GM12878 (cell line): ENCODE measurements at regions not wholly inside any gene's neighbourhood (a gene's known extent, or its start where the extent isn't known, plus 50 kb on each side); places are given as distances from the start of the nearest gene placed in this dataset.

Source experiments
- ATAC-seq: fragments of 200-7000 bp; cut with Tn5 transposase; 3 replicates; pipeline ENCODE4 v1.9.1; 2020; ENCODE audit warnings: mild to moderate bottlenecking, moderate library complexity
- BruUV-seq: library from RNA; stranded (reverse); fragments of 400-500 nt; replicated peaks from 2 replicates; lab custom pipeline; 2021; lab: Mats Ljungman, UMichigan
- CTCF ChIA-PET: fragments of 300-600 bp; sonication (Branson Sonifier 250); formaldehyde crosslinking; extraction: SDS; loops from one replicate; lab custom pipeline; 2021; ENCODE audit warnings: inconsistent platforms; lab: Yijun Ruan, JAX
- POLR2A ChIA-PET: fragments of 350-600 bp; formaldehyde crosslinking; extraction: SDS; loops from one replicate; lab custom pipeline; 2021; ENCODE audit warnings: inconsistent platforms; lab: Charles Lee
- RAD21 ChIA-PET: fragments of 300-600 bp; sonication (Branson Sonifier 250); formaldehyde crosslinking; loops from one replicate; lab custom pipeline; 2023; ENCODE audit warnings: antibody characterized with exemption; ENCODE audit not compliant: unreplicated experiment; lab: Charles Lee
- SMC1A ChIA-PET: fragments of 300-600 bp; sonication (Branson Sonifier 250); formaldehyde crosslinking; loops from one replicate; lab custom pipeline; 2023; ENCODE audit not compliant: unreplicated experiment, uncharacterized antibody; lab: Charles Lee
- DNase-seq: peaks from one replicate; pipeline ENCODE4 v3.0.0-alpha.2; 2011; ENCODE audit warnings: low read depth, low spot score
- FAIRE-seq: peaks from 3 replicates; lab custom pipeline; 2011; peaks lifted over from hg19 to GRCh38; lab: Jason Lieb, UNC
- H2AFZ ChIP-seq: 2 replicates; pipeline ENCODE4 v1.6.0; 2011; ENCODE audit warnings: low read depth, low read length, control low read depth; ENCODE audit not compliant: control insufficient read depth
- H3K27ac ChIP-seq: 2 replicates; pipeline ENCODE4 v1.5.1; 2011; ENCODE audit warnings: control low read depth; ENCODE audit not compliant: control insufficient read depth, insufficient read depth
- H3K27me3 ChIP-seq, 2 experiments: replicated peaks in 1 of 2; 2 replicates each; pipeline versions ENCODE4 v1.6.0 to v1.6.1; 2011; ENCODE audit warnings: low read length in 1 of 2; ENCODE audit not compliant: control insufficient read depth in 2 of 2, insufficient read depth in 2 of 2
- H3K36me3 ChIP-seq, 2 experiments: 2 replicates each; pipeline ENCODE4 v1.5.1; 2011; ENCODE audit warnings: low read length in 1 of 2; ENCODE audit not compliant: control insufficient read depth in 2 of 2, insufficient read depth in 2 of 2
- H3K4me1 ChIP-seq: 2 replicates; pipeline ENCODE4 v1.6.1; 2011; ENCODE audit warnings: mild to moderate bottlenecking, low read length, moderate library complexity, mixed read lengths; ENCODE audit not compliant: control insufficient read depth, insufficient read depth
- H3K4me2 ChIP-seq: 2 replicates; pipeline ENCODE4 v1.6.0; 2011; ENCODE audit warnings: control low read depth; ENCODE audit not compliant: control insufficient read depth, insufficient read depth
- H3K4me3 ChIP-seq: fragments of 200-600 bp; sonication (generic); 2 replicates; pipeline ENCODE4 v1.5.1; 2016
- H3K79me2 ChIP-seq: 2 replicates; pipeline ENCODE4 v1.6.0; 2011; ENCODE audit warnings: low read length; ENCODE audit not compliant: control insufficient read depth, insufficient read depth
- H3K9ac ChIP-seq: 2 replicates; pipeline ENCODE4 v1.8.0; 2011; ENCODE audit warnings: low read length, control low read depth, mixed read lengths; ENCODE audit not compliant: control insufficient read depth, insufficient read depth
- H3K9me3 ChIP-seq: replicated peaks from 3 replicates; pipeline ENCODE4 v1.5.1; 2011; ENCODE audit warnings: mild to moderate bottlenecking, low read length; ENCODE audit not compliant: control insufficient read depth, insufficient read depth
- H4K20me1 ChIP-seq: 2 replicates; pipeline ENCODE4 v1.6.0; 2011; ENCODE audit not compliant: control insufficient read depth, insufficient read depth
- EGR1 ChIP-seq, 2 experiments: IDR thresholded peaks; 1 replicate in 1 of 2; 2 replicates in 1 of 2; pipeline ENCODE4 v1.6.1; 2011 to 2012; ENCODE audit warnings: low read depth in 2 of 2, low read length in 2 of 2, borderline replicate concordance in 1 of 2, mild to moderate bottlenecking in 1 of 2, moderate library complexity in 1 of 2
- HCFC1 ChIP-seq: fragments of 150-350 bp; IDR thresholded peaks from 2 replicates; pipeline ENCODE4 v1.6.1; 2014; ENCODE audit warnings: low read length
- RELB ChIP-seq: fragments of 450-650 bp; IDR thresholded peaks from 2 replicates; pipeline ENCODE4 v1.6.1; 2017; ENCODE audit warnings: low read depth, mild to moderate bottlenecking, moderate library complexity
- ZBTB11 ChIP-seq: fragments of 450-650 bp; formaldehyde crosslinking; IDR thresholded peaks from 2 replicates; pipeline ENCODE4 v1.5.0; 2022; ENCODE audit warnings: mild to moderate bottlenecking, missing genetic modification characterization
- WGBS: methylation state at CpG from one replicate; pipeline ENCODE4 v1.1.6; 2016; ENCODE audit warnings: low lambda C conversion rate; ENCODE audit not compliant: insufficient replicate concordance, insufficient coverage; ENCODE audit errors: missing lambda C conversion rate; 5-methylcytosine and 5-hydroxymethylcytosine counted together
- in situ Hi-C: fragments of 300-500 bp; cut with MboI; formaldehyde crosslinking; loops from 9 replicates; pipeline ENCODE4 v1.14.3; 2018; ENCODE audit warnings: mixed read lengths
- intact Hi-C: fragments of 100-400 bp; cut with micrococcal nuclease; formaldehyde crosslinking; loops from one replicate; pipeline ENCODE4 v1.14.2; 2022; ENCODE audit not compliant: unreplicated experiment

GRCh38 chr10:78860260-78860914 is 208.4 kb upstream of the ZMIZ1 start:
- ATAC-seq (no peak), DNase-seq (no peak), FAIRE-seq (no peak)
- POLR2A ChIA-PET, result no interaction called here
- H3K4me2 ChIP-seq, result no peak overlapping the region
- no peak overlapping the region for H3K27ac ChIP-seq
- H3K4me3 ChIP-seq, result no peak overlapping the region
- RAD21 ChIA-PET, result no interaction called here
- intact Hi-C loops, result no loop called here
- in situ Hi-C loops, result no loop called here
- no peaks in the 10 kb centered on the region for H3K79me2 ChIP-seq
- no peaks in the 10 kb centered on the region for H4K20me1 ChIP-seq
- 28% methylated on average over 7 of the region's 7 CpGs for WGBS
- no peaks in the 10 kb centered on the region for H3K9me3 ChIP-seq
- TF ChIP-seq HCFC1 (no peak), EGR1 (IDR thresholded peaks at IDR 0.05; ENCODE audit: borderline replicate concordance in 1 of 2, low read depth in 2 of 2, low read length in 2 of 2) (no peak), RELB (0 out of 2 replicates have a peak, but pooled peaks have one; percentile 17), ZBTB11 (CRISPR knock-in tag) (no peak)
- no peaks in the 10 kb centered on the region for H3K36me3 ChIP-seq
- no peaks in the 10 kb centered on the region for H3K4me1 ChIP-seq
- SMC1A ChIA-PET, result interaction anchor here (0.7 kb wide), 1 partner anchor 757 kb away, joined by 3 read pairs; no protein-coding TSS in a partner anchor
- no peak overlapping the region for H3K9ac ChIP-seq
- H2AFZ ChIP-seq, result no peak overlapping the region
- BruUV-seq, result no TSS peak
- H3K27me3 ChIP-seq, result peaks cover 1 to 3% of the 10 kb centered on the region in 2 experiments; a peak in 2 of 4 replicates
- CTCF ChIA-PET, result interaction anchor here (0.8 kb wide), 1 partner anchor 200 kb away, joined by 3 read pairs; no protein-coding TSS in a partner anchor
